Stimulated activated CD8-positive, alpha-beta memory T cell treated with anti-CD3 and anti-CD28 coated beads, Interleukin-2, amount 100 ng/mL, for 1 hour (primary cell): ENCODE measurements at regions not wholly inside any gene's neighbourhood (a gene's known extent, or its start where the extent isn't known, plus 50 kb on each side); places are given as distances from the start of the nearest gene placed in this dataset.

Experiments
- DNase-seq, 2 donors: peaks; one replicate each; pipeline ENCODE4 v3.0.0-alpha.2; 2020; ENCODE audit warnings: low read depth in 2 of 2

DNA sequence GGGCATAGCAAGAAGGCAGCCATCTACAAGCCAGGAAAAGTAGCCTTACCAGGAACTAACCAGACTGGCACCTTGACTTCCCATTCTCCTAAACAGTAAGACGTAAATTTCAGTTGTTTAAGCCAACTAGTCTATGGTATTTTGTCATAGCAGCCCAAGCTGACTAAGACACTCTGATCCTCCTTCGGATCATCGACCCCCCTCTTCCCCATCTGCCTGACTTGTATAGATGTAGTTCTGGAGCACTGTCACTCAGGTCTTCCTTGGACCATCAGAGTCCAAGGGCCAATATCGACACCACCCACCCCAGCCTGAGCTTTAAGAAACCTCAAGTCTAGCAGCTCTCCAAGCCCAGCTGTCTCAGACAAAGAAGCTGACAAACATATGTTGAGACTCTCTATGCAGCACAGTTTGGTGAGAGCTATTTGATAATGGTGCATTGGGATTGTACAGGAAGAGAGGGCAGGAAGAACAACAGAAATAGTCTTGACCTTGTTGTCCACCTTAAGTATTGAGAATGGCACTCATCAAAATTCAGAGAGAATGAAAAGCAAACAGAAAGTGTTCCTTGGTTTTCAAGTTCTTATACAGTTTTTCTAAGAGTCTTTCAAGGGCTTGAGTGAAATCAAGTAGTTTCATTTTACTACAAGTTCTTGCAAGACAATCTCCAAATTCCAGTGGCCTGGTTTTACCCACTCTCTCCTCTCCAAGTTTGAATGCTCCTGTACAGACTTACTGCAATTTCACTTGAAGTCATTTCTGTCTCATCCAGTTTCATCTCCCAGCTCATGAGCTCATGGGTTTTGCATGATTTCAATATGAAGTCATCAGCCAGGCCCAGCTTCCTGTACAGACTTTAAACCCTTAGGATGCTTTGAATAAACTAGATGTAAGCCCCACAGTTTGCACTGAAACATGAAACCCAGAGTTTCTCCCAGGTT is 122.3 kb upstream of the RAI14 start:
- DNase-seq, result no peak

- no peak for DNase-seq
Observed at GRCh38 chr5:34534523-34535103, 121.5 kb upstream of the RAI14 start.

GRCh38 chr5:34535433-34535832 is 120.7 kb upstream of the RAI14 start:
- DNase-seq, result no peak

GRCh38 chr5:34535944-34536623 is 120.0 kb upstream of the RAI14 start:
- DNase-seq, result no peak

DNA sequence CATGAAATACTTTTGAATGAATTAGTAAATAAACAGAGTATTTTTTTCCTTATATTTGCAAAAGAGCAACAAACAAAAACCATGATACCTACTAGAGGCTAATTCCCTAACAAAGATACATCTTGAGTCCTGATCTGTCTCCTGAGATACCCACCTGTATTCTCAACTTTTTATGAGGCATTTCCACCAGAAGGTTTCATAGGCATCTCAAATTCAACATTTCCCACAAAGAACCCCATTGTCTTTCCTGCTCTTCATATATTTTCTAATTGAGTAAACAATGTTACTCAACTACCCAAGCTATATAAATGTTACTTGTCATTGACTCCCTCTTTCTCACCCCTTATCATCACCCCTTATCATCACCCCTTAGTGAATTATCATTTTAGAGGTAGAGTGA is 119.4 kb upstream of the RAI14 start:
- DNase-seq, result no peak

GRCh38 chr5:34538026-34538672 is 118.0 kb upstream of the RAI14 start:
- no peak for DNase-seq

GRCh38 chr5:34539183-34539582 is 116.9 kb upstream of the RAI14 start:
- no peak for DNase-seq

DNA sequence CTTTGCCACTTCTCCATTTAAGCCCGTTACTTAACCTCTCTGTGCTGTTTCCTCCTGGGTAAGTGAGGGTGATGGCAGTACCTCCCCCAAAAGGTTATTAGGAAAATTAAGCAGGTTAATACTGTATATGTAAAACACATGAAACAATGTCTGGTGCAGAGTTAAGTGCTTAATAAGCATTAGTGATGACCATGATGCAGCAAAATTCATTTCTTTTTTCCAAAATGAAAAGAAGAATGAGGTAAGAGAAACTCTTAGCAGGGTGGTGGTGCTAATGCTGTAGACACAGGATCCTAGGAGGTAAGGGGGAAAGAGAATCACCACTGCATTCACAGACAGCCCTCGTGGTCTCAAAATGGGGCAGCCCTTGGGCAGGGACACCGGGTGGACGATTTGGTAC is 115.1 kb upstream of the RAI14 start:
- DNase-seq, result no peak

DNA sequence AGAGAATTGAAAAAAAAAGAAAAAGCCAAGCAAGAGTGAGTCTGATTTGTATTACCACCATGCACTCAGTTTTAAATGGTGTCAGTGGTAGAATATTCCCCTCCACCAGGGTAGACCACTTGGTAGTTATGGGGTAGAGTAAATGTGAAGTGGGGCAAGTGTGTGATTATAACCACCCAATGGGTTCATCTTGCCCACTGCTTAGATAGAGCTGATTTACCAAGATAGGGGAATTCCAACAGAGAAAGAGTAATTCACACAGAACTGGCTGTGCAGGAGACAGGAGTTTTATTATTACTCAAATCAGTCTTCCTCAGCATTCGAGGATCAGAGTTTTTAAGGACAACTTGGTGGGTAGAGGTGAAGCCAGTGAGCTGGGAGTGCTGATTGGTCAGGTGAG is 113.3 kb upstream of the RAI14 start:
- no peak for DNase-seq

DNA sequence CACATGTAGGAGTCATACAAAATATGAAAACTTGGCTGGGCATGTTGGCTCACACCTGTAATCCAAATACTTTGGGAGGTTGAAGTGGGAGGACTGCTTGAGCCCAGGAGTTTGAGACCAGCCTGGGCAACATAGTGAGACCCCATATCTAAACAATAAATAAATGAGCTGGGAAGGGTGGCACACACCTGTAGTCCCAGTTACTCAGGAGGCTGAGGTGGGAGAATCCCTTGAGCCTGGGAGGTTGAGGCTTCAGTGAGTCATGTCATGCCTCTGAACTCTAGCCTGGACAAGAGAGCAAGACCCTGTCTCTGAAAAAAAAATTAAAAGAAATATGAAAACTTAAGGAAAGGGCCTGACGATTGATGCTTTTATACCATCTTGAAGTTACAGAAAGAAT is 112.4 kb upstream of the RAI14 start:
- DNase-seq, result no peak

DNA sequence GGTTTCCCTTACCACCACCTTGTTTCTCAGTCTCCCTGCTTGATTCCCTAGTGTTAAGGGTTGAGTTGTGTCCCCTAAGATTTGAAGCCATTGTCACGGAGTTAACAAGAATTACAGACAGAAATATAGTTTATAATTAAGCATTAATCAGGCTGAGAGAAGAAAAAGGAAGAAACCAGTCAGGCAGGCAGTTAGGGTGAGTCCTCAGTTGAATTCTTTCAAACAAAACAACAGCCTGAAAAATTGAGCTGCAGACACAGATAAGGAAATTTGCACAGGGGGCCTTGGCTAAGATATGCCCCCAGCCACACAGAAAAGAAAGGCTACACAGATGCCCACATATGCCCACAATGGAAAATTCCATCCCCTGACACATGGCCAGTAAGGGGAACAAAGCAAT is 111.7 kb upstream of the RAI14 start:
- no peak for DNase-seq

DNA sequence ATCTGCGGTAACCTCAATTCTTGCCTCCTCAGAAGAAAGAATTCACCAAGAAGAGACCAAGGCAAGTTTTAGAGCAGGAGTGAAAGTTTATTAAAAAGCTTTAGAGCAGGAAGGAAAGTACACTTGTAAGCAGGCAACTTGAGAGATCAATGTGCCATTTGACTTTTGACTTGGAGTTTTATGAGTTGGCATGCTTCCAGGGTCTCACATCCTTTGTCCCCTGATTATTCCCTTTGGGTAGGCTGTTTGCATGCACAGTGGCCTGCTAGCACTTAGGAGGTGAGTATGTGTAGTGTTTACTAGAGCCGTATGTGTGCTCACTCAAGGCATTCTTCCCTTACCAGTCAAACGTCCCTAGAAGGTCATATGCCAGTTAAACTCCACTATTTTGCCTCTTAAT is 111.0 kb upstream of the RAI14 start:
- DNase-seq, result no peak

DNA sequence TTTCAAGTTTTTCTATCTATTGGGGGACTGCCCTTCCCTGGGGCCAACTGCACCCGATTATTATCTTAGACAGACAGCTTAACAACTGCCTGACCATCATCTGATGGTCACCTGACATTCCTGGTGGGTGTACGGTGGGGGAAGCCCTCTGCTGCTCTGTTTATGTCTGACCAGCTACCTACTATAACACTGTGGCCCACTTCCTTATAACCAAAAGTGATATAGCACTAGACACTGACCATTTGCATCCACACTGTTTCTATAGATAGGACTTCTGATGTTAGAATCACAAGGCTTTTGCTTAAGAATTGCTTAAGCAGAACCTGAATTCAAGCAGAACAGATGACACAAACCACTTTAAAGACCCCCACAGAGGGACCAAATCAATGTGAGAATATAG is 110.5 kb upstream of the RAI14 start:
- DNase-seq, result no peak

GRCh38 chr5:34547300-34548085 is 108.6 kb upstream of the RAI14 start:
- DNase-seq, result no peak

DNA sequence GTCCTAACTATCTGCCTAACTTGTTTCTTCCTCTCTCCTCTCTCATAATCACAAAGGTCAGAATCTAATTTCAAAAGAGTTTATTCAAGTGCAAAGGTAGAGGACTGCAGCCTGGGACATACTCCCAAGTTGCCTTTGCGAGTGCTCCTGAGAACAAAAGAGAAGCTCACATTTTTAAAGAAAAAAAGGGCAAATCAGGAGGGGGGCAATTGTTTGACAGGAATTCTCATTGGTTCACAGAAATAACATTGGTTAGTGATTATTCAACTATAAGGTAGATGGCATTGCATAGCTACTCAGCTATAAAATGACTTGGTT is 108.1 kb upstream of the RAI14 start:
- DNase-seq, result no peak

- no peak for DNase-seq
Observed at GRCh38 chr5:34550247-34550646, 105.9 kb upstream of the RAI14 start.

DNA sequence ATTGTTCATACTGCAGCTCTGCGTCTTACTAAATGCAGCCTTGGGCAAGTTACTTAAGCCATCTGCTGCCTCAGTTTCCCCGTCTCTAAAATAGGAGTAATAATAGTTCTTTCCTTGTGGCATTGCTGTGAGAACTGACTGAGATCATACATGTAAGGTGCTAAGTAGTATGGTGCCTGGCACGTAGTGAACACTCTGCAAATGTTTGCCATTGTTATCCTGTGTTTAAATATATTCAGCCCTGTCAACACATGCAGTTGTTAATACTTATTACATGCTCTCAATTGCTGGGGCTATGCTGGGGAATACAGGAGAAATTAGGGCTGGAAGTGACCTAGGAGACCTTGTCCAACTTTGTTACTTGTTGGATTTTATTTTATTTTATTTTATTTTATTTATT is 105.2 kb upstream of the RAI14 start:
- no peak for DNase-seq

GRCh38 chr5:34551911-34552433 is 104.2 kb upstream of the RAI14 start:
- no peak for DNase-seq

DNA sequence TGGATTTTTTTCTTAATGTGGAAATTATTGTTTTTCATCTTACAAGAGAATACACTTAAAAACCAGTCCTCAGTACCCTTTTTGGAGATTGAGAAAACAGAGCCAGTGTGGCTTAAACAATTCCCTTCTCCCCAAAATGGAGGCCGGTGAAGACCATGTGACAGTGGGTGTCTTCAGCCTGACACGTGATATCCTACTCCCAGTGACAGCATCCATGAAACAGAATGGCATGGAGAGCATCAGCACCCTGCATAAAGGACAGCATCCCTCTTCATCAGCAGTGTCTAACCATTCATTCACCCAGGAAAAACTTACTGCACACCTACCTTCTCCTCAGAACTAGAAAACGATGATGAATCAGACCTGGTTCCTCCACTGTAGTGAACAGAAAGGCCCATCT is 103.4 kb upstream of the RAI14 start:
- DNase-seq, result no peak

DNA sequence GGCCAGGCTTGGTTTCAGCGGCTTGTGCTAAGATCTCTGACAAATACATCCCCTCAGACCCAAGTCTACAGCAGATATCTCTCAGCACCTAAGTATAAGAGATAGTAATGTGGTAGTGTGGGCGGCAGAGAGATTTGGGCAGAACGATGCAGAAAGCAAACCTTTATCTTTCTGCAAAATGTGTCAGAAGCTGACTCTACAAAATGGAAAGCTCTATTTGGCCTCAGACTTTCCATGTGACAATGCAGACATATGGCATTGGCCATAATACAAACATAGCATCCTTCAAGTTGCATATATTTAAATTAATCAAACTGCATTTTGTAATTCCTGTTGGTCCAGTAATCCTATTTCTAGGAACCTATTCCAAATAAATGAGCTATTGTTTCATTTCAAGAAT is 102.5 kb upstream of the RAI14 start:
- DNase-seq, result no peak

DNA sequence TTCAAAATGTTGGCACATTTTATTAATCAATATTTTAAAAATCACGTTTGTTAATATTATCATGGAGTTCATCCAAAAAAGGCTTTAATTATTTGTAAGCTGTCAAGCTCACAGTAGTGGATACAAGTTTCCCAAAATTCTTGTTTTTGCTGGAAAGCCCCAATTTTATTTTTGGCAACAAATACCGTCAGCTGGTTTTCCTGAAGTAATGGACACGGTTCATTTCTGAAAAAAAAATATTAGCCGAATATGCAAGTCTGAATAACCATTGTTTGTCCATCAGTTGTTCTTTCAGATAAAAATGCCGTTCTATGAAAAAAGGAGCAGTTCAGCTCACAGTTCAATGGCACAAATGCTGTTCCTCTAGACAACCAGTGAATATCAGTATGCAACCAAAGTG is 101.5 kb upstream of the RAI14 start:
- no peak for DNase-seq
